GM23338 (cell line): ENCODE measurements at regions not wholly inside any gene's neighbourhood (a gene's known extent, or its start where the extent isn't known, plus 50 kb on each side); places are given as distances from the start of the nearest gene placed in this dataset.

Experiments used
- CTCF ChIP-seq, 2 experiments: fragments of 200-600 bp in 1 of 2; sonication (generic) in 1 of 2; conservative IDR thresholded peaks; 2 replicates each; pipeline versions ENCODE4 v1.5.1 to v1.6.1; 2016 to 2017; ENCODE audit warnings: antibody characterized with exemption in 2 of 2, low read depth in 2 of 2, mild to moderate bottlenecking in 2 of 2, moderate library complexity in 1 of 2
- EZH2 ChIP-seq: fragments of 200-600 bp; sonication (generic); IDR thresholded peaks from one replicate; pipeline ENCODE4 v1.8.0; 2017; ENCODE audit warnings: antibody characterized with exemption, mild to moderate bottlenecking, low read depth; ENCODE audit not compliant: unreplicated experiment
- NANOG ChIP-seq: IDR thresholded peaks from 2 replicates; pipeline ENCODE4 v1.6.1; 2016; ENCODE audit warnings: antibody characterized with exemption, borderline replicate concordance
- POLR2AphosphoS5 ChIP-seq: IDR thresholded peaks from 2 replicates; pipeline ENCODE4 v1.6.1; 2016; ENCODE audit warnings: antibody characterized with exemption, low read depth

DNA sequence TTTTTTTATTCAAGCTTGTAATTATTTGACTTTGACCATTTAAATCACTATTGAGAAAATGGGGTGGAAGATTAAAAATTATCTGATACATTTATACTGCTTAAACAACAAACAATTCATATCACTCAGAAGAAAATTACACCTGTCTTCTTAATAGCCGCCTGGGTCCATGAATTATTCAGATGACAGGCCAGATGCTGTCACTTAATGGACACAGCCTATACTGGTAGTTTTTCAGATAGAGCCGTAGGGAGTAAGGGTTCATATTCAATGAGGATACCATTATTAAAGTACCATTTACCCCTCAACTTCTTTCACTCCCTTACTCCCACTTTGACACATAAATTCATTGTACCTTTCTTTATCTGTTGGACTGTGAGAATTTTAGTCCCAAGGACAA lies 1193.4 kb upstream of the MAP3K7 start:
- TF ChIP-seq POLR2AphosphoS5 (no peak), CTCF (conservative IDR thresholded peaks at IDR 0.05; ENCODE audit: low read depth in 2 of 2) (no peak), EZH2 (no peak), NANOG (no peak)
